HEK293T (cell line): ENCODE measurements at regions not wholly inside any gene's neighbourhood (a gene's known extent, or its start where the extent isn't known, plus 50 kb on each side); places are given as distances from the start of the nearest gene placed in this dataset.

ENCODE experiments used
- ARNT ChIP-seq: fragments of 450-650 bp; IDR thresholded peaks from 2 replicates; pipeline ENCODE4 v1.6.1; 2017; ENCODE audit warnings: mild to moderate bottlenecking
- FOXA1 ChIP-seq: fragments of 450-650 bp; IDR thresholded peaks from 2 replicates; pipeline ENCODE4 v1.6.1; 2016; ENCODE audit warnings: mild to moderate bottlenecking
- FOXM1 ChIP-seq: fragments of 450-650 bp; IDR thresholded peaks from 2 replicates; pipeline ENCODE4 v1.6.1; 2017; ENCODE audit warnings: mild to moderate bottlenecking, borderline replicate concordance
- LEF1 ChIP-seq: fragments of 450-650 bp; IDR thresholded peaks from 2 replicates; pipeline ENCODE4 v1.6.1; 2017; ENCODE audit warnings: mild to moderate bottlenecking, borderline replicate concordance
- NFRKB ChIP-seq: fragments of 450-650 bp; IDR thresholded peaks from 2 replicates; pipeline ENCODE4 v1.6.1; 2016; ENCODE audit warnings: mild to moderate bottlenecking, moderate library complexity
- SP1 ChIP-seq: fragments of 450-650 bp; IDR thresholded peaks from 2 replicates; pipeline ENCODE4 v1.6.1; 2017
- TF ChIP-seq, protein P1 (sequence below): fragments of 450-650 bp; IDR thresholded peaks from 2 replicates; pipeline ENCODE4 v1.6.1; 2016

DNA sequence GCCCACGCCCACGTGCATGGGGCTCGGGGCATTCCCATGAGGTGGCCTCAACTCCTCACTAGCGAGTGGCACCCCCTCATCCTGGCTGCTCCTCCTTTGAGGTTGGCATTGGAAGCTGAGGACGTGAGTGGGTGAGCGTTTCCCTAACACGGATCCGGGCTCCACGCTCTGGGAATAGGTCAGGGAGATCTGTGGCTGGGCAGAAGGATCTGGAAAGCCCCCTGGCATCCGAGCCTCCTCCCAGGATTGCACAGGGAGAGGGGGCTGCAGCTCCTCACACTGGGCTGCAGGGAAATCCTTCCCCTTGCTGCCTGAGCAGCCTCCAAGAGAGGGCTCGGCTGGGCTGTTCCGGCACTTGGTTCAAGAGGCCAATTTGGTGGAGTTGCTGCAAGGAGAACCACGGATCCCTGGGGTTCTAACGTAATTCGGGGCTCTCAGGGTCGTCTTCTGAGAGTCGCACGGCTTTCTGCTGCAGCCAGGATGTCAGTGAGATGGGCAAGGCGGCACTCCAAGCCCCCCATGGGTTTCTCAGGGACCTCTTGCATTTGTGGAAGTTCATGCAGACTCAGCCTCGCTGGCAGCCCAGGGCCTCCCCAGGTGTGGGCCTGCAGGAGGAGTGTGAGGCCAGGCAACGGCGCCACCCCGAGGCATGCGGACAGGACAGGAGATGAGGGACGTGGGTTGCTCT, 1119.0 kb downstream of the BRD1 start:
- TF ChIP-seq LEF1 = no peak
- TF ChIP-seq SP1 = no peak
- TF ChIP-seq, protein P1, sequence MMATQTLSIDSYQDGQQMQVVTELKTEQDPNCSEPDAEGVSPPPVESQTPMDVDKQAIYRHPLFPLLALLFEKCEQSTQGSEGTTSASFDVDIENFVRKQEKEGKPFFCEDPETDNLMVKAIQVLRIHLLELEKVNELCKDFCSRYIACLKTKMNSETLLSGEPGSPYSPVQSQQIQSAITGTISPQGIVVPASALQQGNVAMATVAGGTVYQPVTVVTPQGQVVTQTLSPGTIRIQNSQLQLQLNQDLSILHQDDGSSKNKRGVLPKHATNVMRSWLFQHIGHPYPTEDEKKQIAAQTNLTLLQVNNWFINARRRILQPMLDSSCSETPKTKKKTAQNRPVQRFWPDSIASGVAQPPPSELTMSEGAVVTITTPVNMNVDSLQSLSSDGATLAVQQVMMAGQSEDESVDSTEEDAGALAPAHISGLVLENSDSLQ = no peak
- no peak for TF ChIP-seq NFRKB
- no peak for TF ChIP-seq ARNT
- TF ChIP-seq FOXM1 = no peak
- TF ChIP-seq FOXA1 = no peak
